ENCODE measurements at regions not wholly inside any gene's neighbourhood (a gene's known extent, or its start where the extent isn't known, plus 50 kb on each side); places are given as distances from the start of the nearest gene placed in this dataset.
"Not testable (repeated sequence)": the region's sequence is repeated elsewhere in the genome, so short reads cannot be mapped to it uniquely, and the experiment has no call there.

GRCh38 chr1:60874718-60875117 is 207.6 kb upstream of the NFIA start:
- no peaks in the 10 kb centered on the region for H3K27me3 ChIP-seq
- no peak for TF ChIP-seq EP300 (IDR thresholded peaks at IDR 0.05)
- TF ChIP-seq CTCF (IDR thresholded peaks at IDR 0.05), result no peak
- no peak for TF ChIP-seq POLR2A (IDR thresholded peaks at IDR 0.05)
- no peak for TF ChIP-seq POLR2AphosphoS5 (IDR thresholded peaks at IDR 0.05)
- intact Hi-C loops (cut with DNase I), result no loop called here
- H3K27ac ChIP-seq, result no peak overlapping the region
- no peaks in the 10 kb centered on the region for H3K4me1 ChIP-seq
- H3K4me3 ChIP-seq, result no peak overlapping the region
- H3K9me3 ChIP-seq, result no peaks in the 10 kb centered on the region
- 87 to 89% methylated on average over 4 of the region's 4 CpGs for WGBS, 2 donors
- DNase-seq, result no peak
- no peaks in the 10 kb centered on the region for H3K36me3 ChIP-seq

GRCh38 chr1:60873396-60873795 is 209.0 kb upstream of the NFIA start:
- H3K4me1 ChIP-seq; intact Hi-C loops (cut with DNase I); H3K9me3 ChIP-seq; H3K27ac ChIP-seq; H3K4me3 ChIP-seq; H3K36me3 ChIP-seq; H3K27me3 ChIP-seq; DNase-seq: not testable (repeated sequence)
- 95 to 96% methylated on average over 18 of the region's 18 CpGs for WGBS, 2 donors

- peaks cover 0 to 2% (median 0%) of the 10 kb centered on the region in 4 donors for H3K4me1 ChIP-seq
- H3K36me3 ChIP-seq, result no peaks in the 10 kb centered on the region
- no peaks in the 10 kb centered on the region for H3K9me3 ChIP-seq
- no peak overlapping the region for H3K27ac ChIP-seq
- WGBS, 2 donors, result 84 to 88% methylated on average over 8 of the region's 8 CpGs
- no peaks in the 10 kb centered on the region for H3K27me3 ChIP-seq
- no peak overlapping the region for H3K4me3 ChIP-seq
- TF ChIP-seq CTCF (IDR thresholded peaks at IDR 0.05), result no peak
- no peak for TF ChIP-seq EP300 (IDR thresholded peaks at IDR 0.05)
- no peak for TF ChIP-seq POLR2A (IDR thresholded peaks at IDR 0.05)
- no peak for TF ChIP-seq POLR2AphosphoS5 (IDR thresholded peaks at IDR 0.05)
- intact Hi-C loops (cut with DNase I), result no loop called here
- no peak for DNase-seq
Observed at GRCh38 chr1:60872426-60873054, 209.8 kb upstream of the NFIA start.

- no peaks in the 10 kb centered on the region for H3K36me3 ChIP-seq
- intact Hi-C loops (cut with DNase I), result no loop called here
- peaks cover 0 to 5% (median 0%) of the 10 kb centered on the region in 4 donors for H3K4me1 ChIP-seq
- WGBS, 2 donors, result 42 to 60% methylated on average over 5 of the region's 5 CpGs
- H3K9me3 ChIP-seq, result no peaks in the 10 kb centered on the region
- H3K4me3 ChIP-seq, result no peak overlapping the region
- no peak for DNase-seq
- H3K27ac ChIP-seq, result no peak overlapping the region
- TF ChIP-seq POLR2AphosphoS5 (IDR thresholded peaks at IDR 0.05) (no peak), POLR2A (IDR thresholded peaks at IDR 0.05) (no peak), EP300 (IDR thresholded peaks at IDR 0.05) (no peak), CTCF (IDR thresholded peaks at IDR 0.05) (no peak)
- no peaks in the 10 kb centered on the region for H3K27me3 ChIP-seq
Observed at GRCh38 chr1:60870269-60870865, 212.0 kb upstream of the NFIA start.

- no peaks in the 10 kb centered on the region for H3K9me3 ChIP-seq
- TF ChIP-seq CTCF (IDR thresholded peaks at IDR 0.05) (no peak), EP300 (IDR thresholded peaks at IDR 0.05) (no peak), POLR2AphosphoS5 (IDR thresholded peaks at IDR 0.05) (no peak), POLR2A (IDR thresholded peaks at IDR 0.05) (no peak)
- 96% methylated on average over 2 of the region's 2 CpGs for WGBS, 2 donors
- no peaks in the 10 kb centered on the region for H3K36me3 ChIP-seq
- no peak overlapping the region for H3K27ac ChIP-seq
- no peak overlapping the region for H3K4me3 ChIP-seq
- H3K27me3 ChIP-seq, result no peaks in the 10 kb centered on the region
- intact Hi-C loops (cut with DNase I), result no loop called here
- H3K4me1 ChIP-seq, result peaks cover 0 to 5% (median 0%) of the 10 kb centered on the region in 4 donors
- no peak for DNase-seq
Observed at GRCh38 chr1:60868901-60869663, 213.3 kb upstream of the NFIA start.
